ENCODE measurements at regions not wholly inside any gene's neighbourhood (a gene's known extent, or its start where the extent isn't known, plus 50 kb on each side); places are given as distances from the start of the nearest gene placed in this dataset.

DNA sequence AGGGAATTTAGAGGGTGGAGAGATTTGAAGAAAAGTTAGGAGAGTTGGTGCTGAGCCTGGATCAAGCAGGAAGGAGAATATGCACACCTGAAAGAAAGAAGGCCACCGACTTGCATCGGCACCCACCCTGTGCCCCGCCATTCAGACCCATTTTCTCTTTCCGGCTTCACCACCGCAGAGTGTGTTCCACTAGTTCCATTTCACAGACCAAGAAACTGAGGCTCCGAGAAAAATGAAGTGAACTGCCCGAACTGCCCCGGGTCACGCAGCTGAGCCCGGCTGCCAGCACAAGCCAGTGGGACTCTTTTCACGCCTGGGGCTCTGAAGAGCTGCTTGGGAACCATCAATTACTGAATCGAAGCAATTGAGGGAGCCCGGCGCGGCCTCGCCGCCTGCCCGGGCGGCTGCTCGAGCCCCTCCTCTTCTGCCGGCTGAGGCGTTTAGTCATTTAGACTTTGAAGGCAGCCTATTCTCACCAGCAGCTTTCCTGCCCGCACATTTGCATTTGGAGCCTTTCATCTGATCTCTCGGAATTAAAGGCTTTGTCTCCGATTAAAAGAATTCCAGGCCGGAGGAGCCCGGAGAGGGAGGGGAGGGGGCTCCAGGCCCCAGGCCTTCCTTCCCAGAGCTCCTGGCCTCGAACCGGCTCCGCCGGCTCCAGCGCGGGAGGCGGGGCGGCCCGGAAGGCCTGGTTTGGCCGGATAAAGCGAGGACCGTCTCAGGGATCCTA, 140.2 kb upstream of the PJA1 start:
- no peak for DNase-seq (ENCODE audit: low read depth in 2 of 2)

DNA sequence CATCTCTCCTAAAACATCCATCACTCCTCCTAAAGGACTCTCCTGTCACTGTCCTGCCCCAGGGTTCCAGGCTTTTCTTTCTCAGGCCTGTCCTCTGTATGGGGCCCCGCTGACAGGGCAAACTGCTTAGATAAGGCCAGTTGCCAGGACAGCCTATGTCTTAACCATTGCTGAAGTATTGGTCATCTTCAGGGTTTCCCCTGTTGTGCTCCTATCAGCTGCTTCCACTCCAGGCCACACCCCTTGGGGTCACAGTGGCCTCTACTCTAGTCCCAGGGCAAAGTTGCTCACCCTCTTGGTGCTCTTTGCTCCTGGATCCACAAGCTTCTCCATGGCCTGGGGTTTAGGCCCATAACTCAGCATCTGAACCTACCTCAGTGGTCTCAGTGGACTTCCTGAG, 138.0 kb upstream of the PJA1 start:
- DNase-seq (ENCODE audit: low read depth in 2 of 2) = no peak

- no peak for DNase-seq (ENCODE audit: low read depth in 2 of 2)
Observed at GRCh38 chrX:69299951-69300714, 134.9 kb upstream of the PJA1 start.

GRCh38 chrX:69299285-69299684, 134.0 kb upstream of the PJA1 start:
- no peak for DNase-seq (ENCODE audit: low read depth in 2 of 2)

DNA sequence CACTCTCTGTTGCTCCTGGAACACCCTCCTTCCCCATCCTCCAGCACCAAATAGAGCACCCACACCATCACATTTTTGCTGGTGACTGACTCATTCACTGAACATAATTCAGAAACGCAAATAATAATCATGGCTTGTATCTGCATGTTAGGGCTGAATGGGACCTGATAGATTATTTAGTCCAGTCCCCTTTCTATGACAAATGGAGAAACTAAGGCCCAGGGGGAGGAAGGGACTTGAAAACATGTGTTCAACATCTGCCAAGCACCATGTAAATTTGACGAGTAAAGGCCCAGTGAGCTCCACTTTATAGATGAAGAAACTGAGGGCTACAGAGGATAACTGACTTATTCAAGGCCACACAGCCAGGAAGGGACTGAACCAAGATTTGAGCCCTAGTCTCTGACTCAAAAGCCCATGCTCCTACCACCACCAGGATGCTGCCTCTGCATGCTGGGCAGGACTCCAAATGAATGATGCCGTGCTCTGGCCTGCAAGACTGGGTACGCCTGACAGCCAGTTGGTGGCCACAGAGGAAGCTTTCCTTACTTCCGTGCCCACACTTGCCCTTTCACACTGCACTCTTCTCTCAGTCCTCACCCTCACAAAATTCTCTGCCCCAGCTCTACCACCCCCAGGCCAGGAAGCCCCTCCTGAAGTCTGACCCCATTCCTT, 133.3 kb upstream of the PJA1 start:
- no peak for DNase-seq (ENCODE audit: low read depth in 2 of 2)

DNA sequence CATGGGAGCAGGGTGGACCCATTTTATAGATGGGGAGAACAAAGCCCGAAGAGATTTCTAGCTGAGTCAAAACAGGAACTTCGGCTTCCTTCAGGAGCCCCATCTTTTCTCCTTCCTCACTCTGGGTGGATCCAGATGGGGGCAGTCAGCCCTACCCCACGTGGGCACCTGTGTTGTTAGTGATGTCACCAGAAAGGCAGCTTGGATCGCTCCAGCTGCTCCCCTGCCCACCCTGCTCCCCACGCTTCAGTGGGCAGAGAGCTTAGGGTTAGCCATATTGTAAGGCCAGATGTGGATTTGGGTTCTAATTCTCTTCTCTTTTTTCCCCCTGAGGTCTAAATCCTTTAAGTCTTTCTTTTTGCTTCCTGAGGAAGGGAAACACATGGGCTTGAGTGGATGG, 132.3 kb upstream of the PJA1 start:
- no peak for DNase-seq (ENCODE audit: low read depth in 2 of 2)

- no peak for DNase-seq (ENCODE audit: low read depth in 2 of 2)
Observed at GRCh38 chrX:69293776-69294601, 128.7 kb upstream of the PJA1 start.

GRCh38 chrX:69291116-69291515, 125.9 kb upstream of the PJA1 start:
- no peak for DNase-seq (ENCODE audit: low read depth in 2 of 2)

GRCh38 chrX:69290292-69290691, 125.0 kb upstream of the PJA1 start:
- no peak for DNase-seq (ENCODE audit: low read depth in 2 of 2)

DNA sequence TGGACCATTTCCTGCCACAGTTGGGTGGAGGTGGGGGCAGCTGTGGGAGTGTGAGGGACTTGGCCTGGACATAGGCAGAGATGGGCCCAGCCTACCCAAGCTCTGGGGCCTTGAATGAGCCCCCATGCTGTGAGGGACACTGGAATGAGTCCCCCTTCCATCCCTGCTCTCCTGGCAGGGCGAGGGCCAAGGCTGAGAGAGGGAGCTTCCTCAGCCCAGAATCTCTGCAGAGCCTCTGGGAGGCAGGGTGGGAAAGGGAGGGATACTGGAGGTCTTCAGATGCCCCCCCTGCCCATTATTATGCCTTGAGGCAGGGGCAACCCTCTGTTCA, 124.5 kb upstream of the PJA1 start:
- DNase-seq (ENCODE audit: low read depth in 2 of 2) = no peak

GRCh38 chrX:69289046-69289792, 124.0 kb upstream of the PJA1 start:
- DNase-seq (ENCODE audit: low read depth in 2 of 2) = no peak

- DNase-seq (ENCODE audit: low read depth in 2 of 2) = no peak
Observed at GRCh38 chrX:69287095-69287494, 121.8 kb upstream of the PJA1 start.

DNA sequence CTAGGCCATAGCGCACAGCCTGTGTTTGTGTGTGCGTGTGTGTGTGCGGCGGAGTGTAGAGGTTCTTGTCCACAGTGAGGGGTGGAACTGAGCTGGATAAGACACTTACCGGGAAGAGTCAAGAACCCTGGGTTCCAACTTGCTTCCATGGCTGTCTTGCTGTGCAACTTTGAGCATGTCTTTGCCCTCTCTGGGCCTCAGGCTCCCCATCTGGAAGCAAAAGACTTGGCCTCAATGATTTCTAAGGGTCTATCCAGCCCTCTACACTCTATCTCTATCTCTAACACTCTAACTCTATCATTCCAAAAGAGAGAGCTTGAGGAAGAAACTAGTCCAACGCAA, 121.3 kb upstream of the PJA1 start:
- DNase-seq (ENCODE audit: low read depth in 2 of 2) = no peak

- peak; percentile 29 to 54 for DNase-seq (ENCODE audit: low read depth in 2 of 2)
Observed at GRCh38 chrX:69285881-69286564, 120.8 kb upstream of the PJA1 start.

DNA sequence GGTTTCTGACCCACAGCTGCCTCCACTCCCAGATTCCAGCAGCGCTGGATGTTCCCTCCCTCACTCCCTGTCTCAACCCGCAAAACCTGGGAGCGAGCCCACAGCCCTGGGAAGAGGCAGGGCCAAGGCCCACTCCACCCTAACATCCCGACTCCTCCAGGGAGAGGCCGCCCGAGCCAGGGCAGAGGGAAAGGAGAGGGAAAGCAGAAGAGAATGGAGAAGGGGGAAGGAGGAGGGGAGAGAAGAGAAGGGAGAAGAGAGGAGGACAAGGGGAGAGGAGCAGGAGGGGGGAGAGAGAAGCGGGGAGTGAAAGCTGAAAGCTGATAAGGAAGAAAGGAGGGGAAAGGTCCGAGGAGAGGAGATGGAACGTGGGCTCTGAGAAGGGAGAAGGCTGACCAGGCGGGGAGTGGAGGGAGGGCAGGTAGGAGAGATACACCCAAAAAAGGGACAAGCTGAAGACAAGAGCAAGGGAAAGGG, 120.2 kb upstream of the PJA1 start:
- DNase-seq (ENCODE audit: low read depth in 2 of 2) = no peak

GRCh38 chrX:69284491-69284890, 119.2 kb upstream of the PJA1 start:
- DNase-seq (ENCODE audit: low read depth in 2 of 2) = no peak

GRCh38 chrX:69282893-69283690, 117.8 kb upstream of the PJA1 start:
- no peak for DNase-seq (ENCODE audit: low read depth in 2 of 2)

DNA sequence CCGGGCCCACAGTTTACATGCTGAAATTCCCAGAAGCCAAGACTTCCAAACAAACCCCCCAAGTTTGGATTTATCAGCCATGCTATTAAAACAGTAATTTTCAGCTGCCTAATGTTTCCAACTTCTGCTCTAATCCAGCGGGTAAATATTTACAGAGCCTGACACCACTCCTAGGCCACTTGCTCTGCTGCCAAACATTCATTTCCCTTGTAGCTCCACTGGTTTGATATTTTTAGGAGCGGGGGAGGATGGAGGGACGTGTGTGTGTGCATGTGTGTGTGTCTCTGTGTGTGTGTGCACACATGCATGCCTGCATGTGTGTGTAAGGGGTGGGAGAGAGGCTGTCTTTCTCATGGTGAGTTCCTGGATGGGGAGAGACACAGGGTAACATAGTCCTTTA, 115.7 kb upstream of the PJA1 start:
- DNase-seq (ENCODE audit: low read depth in 2 of 2) = no peak

DNA sequence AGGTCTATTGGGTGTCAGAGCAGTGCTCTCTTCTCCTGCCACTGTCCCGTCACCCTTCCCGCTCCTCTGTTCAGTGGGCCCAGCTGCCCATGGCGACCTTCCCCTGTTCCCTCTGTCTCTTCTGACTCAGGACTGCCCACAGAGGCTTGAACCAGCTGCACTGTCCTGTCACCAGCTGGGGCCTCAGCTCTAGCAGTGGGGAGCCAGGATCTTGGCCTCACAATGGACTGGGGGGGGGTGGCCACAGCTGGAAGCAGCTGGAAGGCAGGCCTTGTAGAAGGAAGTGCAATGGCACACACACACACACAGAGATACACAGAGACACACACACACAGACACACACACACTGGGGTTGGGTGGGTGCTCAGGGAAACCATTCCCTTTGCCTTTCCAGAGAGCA, 114.0 kb upstream of the PJA1 start:
- DNase-seq (ENCODE audit: low read depth in 2 of 2) = no peak

All from stimulated activated CD8-positive, alpha-beta memory T cell treated with anti-CD3 and anti-CD28 coated beads, Interleukin-2, amount 100 ng/mL, for 48 hours (primary cell).